Spinal cord (tissue), 9 donors: ENCODE measurements at regions not wholly inside any gene's neighbourhood (a gene's known extent, or its start where the extent isn't known, plus 50 kb on each side); places are given as distances from the start of the nearest gene placed in this dataset.

Source experiments
- DNase-seq, 6 donors: peaks; one replicate each; pipeline versions ENCODE4 v3.0.0 to v3.0.0-alpha.2; 2013 to 2015; ENCODE audit warnings: low spot score in 6 of 6, low read depth in 4 of 6
- H3K27ac ChIP-seq: one replicate; pipeline ENCODE4 v1.5.1; 2013; ENCODE audit warnings: low read depth, low read length, control low read depth
- H3K27me3 ChIP-seq: one replicate; pipeline ENCODE4 v1.6.1; 2013; ENCODE audit warnings: low read length; ENCODE audit not compliant: control insufficient read depth, insufficient read depth
- H3K36me3 ChIP-seq: one replicate; pipeline ENCODE4 v1.6.1; 2013; ENCODE audit warnings: low read length; ENCODE audit not compliant: control insufficient read depth, insufficient read depth
- H3K4me1 ChIP-seq: one replicate; pipeline ENCODE4 v1.6.1; 2013; ENCODE audit warnings: low read length; ENCODE audit not compliant: control insufficient read depth, insufficient read depth
- H3K4me3 ChIP-seq: one replicate; pipeline ENCODE4 v1.5.1; 2013; ENCODE audit warnings: low read depth, low read length, control low read depth
- H3K9me3 ChIP-seq: one replicate; pipeline ENCODE4 v1.6.1; 2013; ENCODE audit warnings: low read length; ENCODE audit not compliant: control insufficient read depth, insufficient read depth
- WGBS: methylation state at CpG from one replicate; pipeline ENCODE4 v1.1.5; 2013; ENCODE audit warnings: missing lambda C conversion rate; ENCODE audit not compliant: insufficient coverage; 5-methylcytosine and 5-hydroxymethylcytosine counted together
- donor health status: healthy.

DNA sequence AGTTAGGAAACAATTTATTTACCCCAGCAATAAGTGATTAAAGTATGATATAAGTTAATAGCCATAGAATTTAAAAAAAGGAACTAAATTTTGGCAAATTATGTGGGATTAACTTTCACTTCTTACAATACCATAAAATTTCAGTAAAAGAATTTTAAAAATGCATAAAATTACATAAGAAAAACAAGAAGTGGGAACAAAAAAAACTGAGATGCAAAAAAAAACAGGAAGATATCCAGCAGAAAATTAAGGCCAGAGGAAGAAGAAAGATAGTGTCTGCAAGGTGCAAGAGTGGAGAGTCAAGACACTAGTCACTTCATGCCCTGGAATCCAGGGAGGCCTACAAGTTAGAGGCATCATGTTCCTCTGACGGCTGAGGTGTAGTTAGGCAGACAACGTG is 184.2 kb downstream of the GASK1B start:
- Histone ChIP-seq H3K4me3 (no peak overlapping the region), H3K4me1 (no peaks in the 10 kb centered on the region), H3K9me3 (no peaks in the 10 kb centered on the region), H3K36me3 (no peaks in the 10 kb centered on the region), H3K27ac (no peak overlapping the region), H3K27me3 (no peaks in the 10 kb centered on the region)
- 100% methylated on average over 1 of the region's 2 CpGs for WGBS
- no peak for DNase-seq

DNA sequence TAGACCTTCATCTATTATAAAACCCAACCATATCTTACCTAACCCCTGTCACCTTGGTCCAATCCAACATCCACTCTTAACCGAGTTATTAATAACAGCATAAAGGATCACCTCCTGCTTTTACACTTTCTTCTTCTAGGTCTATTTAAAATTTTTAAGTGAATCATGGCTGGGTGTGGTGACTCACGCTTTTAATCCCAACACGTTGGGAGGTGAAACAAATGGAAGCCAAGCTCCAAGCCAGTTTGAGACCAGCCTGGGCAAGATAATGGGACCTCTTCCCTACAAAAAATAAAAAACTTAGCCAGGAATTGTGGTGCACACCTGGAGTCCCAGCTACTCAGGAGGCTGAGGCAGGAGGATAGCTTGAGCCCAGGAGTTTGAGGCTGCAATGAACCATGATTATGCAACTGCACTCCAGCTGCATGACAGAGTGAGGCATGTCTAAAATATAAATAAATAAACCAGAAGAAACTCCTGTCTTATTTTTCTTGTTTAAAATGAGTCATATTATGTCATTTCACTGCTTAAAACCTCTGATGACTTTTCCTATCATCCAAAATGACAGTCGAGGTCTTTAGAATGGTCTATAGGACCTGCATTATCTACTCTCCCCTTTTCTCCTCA is 188.4 kb downstream of the GASK1B start:
- 66% methylated on average over 3 of the region's 4 CpGs for WGBS

DNA sequence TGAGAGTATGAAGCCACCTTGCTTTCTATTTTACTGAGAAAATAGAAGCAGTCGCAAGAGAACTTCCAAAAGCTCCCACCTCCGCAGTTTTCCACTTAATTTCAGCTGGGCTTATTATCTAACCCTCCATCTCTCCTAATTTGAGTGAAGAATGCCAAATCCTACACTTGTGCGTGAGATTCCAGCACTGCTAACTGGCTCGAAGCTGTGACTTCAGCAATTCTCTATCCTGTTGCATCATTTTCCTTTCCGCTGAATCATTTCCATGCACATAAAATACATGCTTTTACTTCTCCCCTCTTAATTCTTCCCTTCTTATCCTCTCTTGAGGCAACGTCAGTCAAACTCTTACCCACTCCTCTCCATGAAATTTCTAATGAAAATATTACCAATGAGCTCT is 189.5 kb downstream of the GASK1B start:
- no peak for DNase-seq
- no peaks in the 10 kb centered on the region for H3K4me1 ChIP-seq
- WGBS: 91% methylated on average over 6 of the region's 6 CpGs
- H3K27ac ChIP-seq: no peak overlapping the region
- H3K9me3 ChIP-seq: no peaks in the 10 kb centered on the region
- H3K4me3 ChIP-seq: no peak overlapping the region
- no peaks in the 10 kb centered on the region for H3K36me3 ChIP-seq
- H3K27me3 ChIP-seq: no peaks in the 10 kb centered on the region

More for the DNA sequence above, 188.4 kb downstream of the GASK1B start:
- no peak for DNase-seq
- no peaks in the 10 kb centered on the region for H3K9me3 ChIP-seq
- no peaks in the 10 kb centered on the region for H3K4me1 ChIP-seq
- no peaks in the 10 kb centered on the region for H3K27me3 ChIP-seq
- no peak overlapping the region for H3K4me3 ChIP-seq
- H3K36me3 ChIP-seq: no peaks in the 10 kb centered on the region
- H3K27ac ChIP-seq: no peak overlapping the region

DNA sequence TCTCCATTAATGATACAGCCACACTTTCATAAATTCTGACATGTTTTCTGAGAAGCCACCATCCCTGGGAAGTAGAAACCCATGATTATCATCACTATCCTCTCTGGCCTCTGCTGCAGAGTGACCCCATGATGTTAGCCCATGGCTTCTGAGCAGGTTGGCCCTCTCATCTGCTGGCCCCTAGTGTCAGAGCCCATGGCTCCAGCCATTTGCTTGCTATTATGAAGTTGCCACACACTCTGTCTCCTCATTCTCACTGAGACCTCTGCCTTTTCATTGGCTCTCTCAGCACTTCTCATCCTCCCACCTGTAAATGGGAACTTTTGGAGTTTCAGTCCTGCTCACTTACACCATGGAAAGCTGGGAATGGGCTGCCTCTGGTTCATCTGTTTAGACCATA is 192.7 kb downstream of the GASK1B start:
- no peak overlapping the region for H3K4me3 ChIP-seq
- H3K27ac ChIP-seq: no peak overlapping the region
- no peaks in the 10 kb centered on the region for H3K4me1 ChIP-seq
- no peak for DNase-seq
- H3K36me3 ChIP-seq: no peaks in the 10 kb centered on the region
- H3K27me3 ChIP-seq: no peaks in the 10 kb centered on the region
- H3K9me3 ChIP-seq: no peaks in the 10 kb centered on the region

DNA sequence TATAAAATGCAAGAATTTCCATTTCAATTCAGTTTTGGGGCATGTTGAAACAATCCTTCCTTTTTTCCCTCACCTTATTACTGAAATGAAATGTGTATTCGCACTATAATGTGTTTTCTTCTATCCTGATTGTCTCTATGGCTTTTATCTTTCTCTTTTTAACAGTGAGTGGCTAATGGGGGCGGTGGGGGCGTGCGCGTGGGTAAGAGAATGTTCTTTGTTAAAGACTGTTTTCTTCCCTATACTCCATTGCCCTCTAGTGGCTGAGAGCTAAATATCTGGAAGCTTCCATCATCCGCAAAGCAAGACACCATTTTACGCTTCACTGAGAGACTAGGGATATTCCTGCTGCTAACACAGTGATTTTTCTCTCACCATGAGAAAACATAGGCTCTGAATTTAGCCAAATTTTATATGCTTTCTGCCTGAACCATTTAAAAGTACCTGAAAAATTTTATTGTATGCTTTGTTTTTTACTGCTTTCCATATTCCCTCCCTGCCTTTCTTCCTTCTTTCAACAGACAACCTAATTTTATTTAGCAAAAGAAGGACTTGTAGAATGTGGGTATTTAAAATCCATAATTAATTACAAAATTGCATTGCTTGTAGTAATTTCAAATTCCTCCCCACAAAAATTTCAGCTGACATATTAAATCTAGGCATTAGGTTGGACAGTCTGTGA is 194.0 kb downstream of the GASK1B start:
- no CpG with 5 or more reads among the region's 7 CpGs for WGBS
- Histone ChIP-seq H3K9me3 (no peaks in the 10 kb centered on the region), H3K4me3 (peak overlapping the region; percentile 24), H3K4me1 (no peaks in the 10 kb centered on the region), H3K27ac (peak overlapping the region; percentile 22), H3K36me3 (no peaks in the 10 kb centered on the region), H3K27me3 (no peaks in the 10 kb centered on the region)
- DNase-seq: peak; percentile 72 to 98 (median 82)

DNA sequence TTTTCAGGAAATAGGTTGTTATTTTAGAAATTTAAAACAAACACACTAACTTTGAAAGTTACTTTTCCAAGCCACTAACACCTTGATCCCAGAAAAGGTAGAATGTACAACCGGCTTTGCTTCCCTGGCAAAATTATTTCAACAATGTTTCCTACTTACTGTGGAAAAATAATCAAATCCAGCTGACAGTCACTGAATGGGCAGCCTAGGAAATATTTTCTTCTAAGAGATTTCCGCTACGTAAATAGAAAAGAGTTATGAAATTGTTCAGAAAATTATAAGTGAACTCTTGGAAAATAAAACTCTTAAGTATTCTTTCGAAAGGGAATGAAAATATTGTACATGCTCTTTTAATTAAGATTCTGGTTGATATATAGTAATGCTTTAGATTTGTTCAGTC is 195.7 kb downstream of the GASK1B start:
- Histone ChIP-seq H3K27me3 (no peaks in the 10 kb centered on the region), H3K36me3 (no peaks in the 10 kb centered on the region), H3K27ac (no peak overlapping the region), H3K9me3 (no peaks in the 10 kb centered on the region), H3K4me3 (no peak overlapping the region), H3K4me1 (no peaks in the 10 kb centered on the region)
- no CpG with 5 or more reads among the region's 4 CpGs for WGBS
- no peak for DNase-seq

DNA sequence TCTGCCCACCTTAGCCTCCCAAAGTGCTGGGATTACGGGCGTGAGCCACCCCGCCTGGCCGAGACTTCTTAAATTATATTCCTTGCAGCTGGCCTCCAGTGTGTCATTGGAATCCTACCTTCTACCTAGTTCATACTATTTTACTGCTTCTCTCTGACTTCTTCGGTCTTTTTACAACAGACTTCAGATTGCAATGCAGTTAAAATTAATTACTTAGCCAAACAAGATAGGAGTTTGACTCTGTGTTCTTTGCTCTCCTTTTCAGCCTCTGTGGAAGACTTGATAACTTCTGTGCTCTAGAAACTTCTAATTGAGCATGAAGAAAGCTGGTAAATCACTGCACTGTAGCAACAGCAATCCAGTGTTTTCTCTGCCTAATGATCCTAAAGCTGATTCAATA is 199.5 kb downstream of the GASK1B start:
- Histone ChIP-seq H3K27me3 (no peaks in the 10 kb centered on the region), H3K4me1 (no peaks in the 10 kb centered on the region), H3K9me3 (no peaks in the 10 kb centered on the region), H3K27ac (no peak overlapping the region), H3K4me3 (no peak overlapping the region), H3K36me3 (no peaks in the 10 kb centered on the region)
- 94% methylated on average over 4 of the region's 5 CpGs for WGBS
- no peak for DNase-seq

DNA sequence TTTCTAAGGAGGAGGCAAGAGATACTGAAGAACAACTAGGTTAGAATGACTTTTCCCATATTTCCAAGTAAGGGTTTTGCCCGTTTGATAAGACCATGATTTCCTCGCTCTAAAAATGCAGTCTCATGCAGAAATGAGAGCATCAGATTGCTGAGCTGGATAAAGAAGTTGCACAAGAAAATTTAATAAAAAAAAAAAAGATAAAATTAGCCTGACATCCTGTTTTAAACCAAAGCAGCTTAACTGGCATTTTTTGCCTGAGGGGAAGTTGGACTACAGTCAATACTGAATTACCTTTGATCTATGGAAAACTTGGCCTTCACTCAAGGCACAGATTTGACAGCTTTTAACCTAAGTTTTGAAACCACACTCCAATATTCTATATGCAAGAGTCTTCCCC is 208.4 kb downstream of the GASK1B start:
- WGBS: no CpG with 5 or more reads among the region's 2 CpGs
- H3K27me3 ChIP-seq: no peaks in the 10 kb centered on the region
- no peak overlapping the region for H3K27ac ChIP-seq
- no peaks in the 10 kb centered on the region for H3K4me1 ChIP-seq
- DNase-seq: no peak
- H3K9me3 ChIP-seq: no peaks in the 10 kb centered on the region
- no peaks in the 10 kb centered on the region for H3K36me3 ChIP-seq
- H3K4me3 ChIP-seq: no peak overlapping the region

DNA sequence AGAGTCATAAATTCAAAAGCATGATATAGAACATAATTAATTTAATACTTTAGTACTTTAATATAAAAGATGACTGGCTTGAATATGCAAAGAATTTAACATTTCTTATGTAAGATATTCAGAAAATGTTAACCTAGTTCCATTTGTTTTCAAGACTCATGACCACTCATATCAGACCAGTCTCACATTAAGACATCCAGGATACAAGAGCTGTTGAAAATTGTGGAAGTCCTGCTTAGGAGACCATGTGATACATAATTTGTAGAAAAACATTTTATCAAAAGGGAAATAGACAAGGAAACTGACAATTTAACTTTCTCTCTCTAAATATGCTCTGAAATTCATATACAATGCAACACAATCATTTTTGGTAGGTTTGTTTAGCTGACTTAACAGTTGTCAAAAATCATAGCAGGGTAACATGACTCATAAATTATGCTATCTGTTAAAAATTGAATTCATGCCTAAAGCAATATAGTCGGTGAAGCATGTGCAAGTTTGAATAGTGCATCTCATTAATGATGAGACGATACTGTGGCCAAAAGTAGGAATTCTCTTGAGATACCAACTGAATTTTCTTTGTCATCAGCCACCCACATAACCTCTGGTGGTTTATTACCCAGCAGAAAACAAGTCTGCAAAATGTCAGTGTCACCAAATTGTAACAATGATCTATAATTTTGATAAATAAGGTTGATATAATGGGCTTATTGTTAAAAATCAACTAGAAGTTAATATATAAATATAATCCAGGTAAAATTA is 211.4 kb downstream of the GASK1B start:
- no CpG with 5 or more reads among the region's 2 CpGs for WGBS
- no peaks in the 10 kb centered on the region for H3K27me3 ChIP-seq
- H3K4me3 ChIP-seq: no peak overlapping the region
- H3K27ac ChIP-seq: no peak overlapping the region
- no peaks in the 10 kb centered on the region for H3K36me3 ChIP-seq
- DNase-seq: no peak
- no peaks in the 10 kb centered on the region for H3K9me3 ChIP-seq
- no peaks in the 10 kb centered on the region for H3K4me1 ChIP-seq

DNA sequence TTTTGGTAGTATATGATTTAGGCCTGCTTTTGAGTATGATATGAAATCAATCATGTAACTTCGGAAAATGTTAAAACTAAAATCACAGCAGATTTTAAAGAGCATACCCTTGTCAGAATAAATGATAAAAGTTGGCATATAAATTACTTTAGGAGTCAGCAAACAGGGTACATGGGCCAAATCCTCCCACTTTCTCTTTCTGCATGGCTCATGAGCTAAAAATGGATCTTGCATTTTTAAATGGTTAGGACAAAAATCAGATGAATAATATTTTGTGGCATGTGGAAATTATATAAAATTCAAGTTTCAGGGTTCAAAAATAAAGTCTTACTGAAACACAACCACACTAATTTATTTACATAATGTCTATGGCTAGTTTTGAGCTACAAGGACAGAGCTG is 214.9 kb downstream of the GASK1B start:
- Histone ChIP-seq H3K4me1 (no peaks in the 10 kb centered on the region), H3K27ac (no peak overlapping the region), H3K36me3 (no peaks in the 10 kb centered on the region), H3K27me3 (no peaks in the 10 kb centered on the region), H3K9me3 (no peaks in the 10 kb centered on the region), H3K4me3 (no peak overlapping the region)
- no peak for DNase-seq
- no CpG with 5 or more reads among the region's 1 CpG for WGBS
